SK-N-SH treated with all-trans-retinoic acid at 6 μM for 48 hours (cell line): ENCODE measurements at regions not wholly inside any gene's neighbourhood (a gene's known extent, or its start where the extent isn't known, plus 50 kb on each side); places are given as distances from the start of the nearest gene placed in this dataset.

ENCODE experiments used
- ARNTL ChIP-seq: fragments of 450-650 bp; formaldehyde crosslinking; IDR thresholded peaks from 2 replicates; pipeline ENCODE4 v1.5.0; 2020; ENCODE audit warnings: low read depth, mild to moderate bottlenecking, moderate library complexity, borderline replicate concordance
- CSRNP3 ChIP-seq: fragments of 250-450 bp; sonication (Bioruptor Pico); IDR thresholded peaks from 2 replicates; pipeline ENCODE4 v1.5.1; 2021; ENCODE audit warnings: mild to moderate bottlenecking, moderate library complexity
- ESRRG ChIP-seq: fragments of 250-450 bp; sonication (Bioruptor Pico); IDR thresholded peaks from 2 replicates; pipeline ENCODE4 v1.6.1; 2021; ENCODE audit warnings: mild to moderate bottlenecking
- TOX ChIP-seq: fragments of 250-450 bp; sonication (Bioruptor Pico); IDR thresholded peaks from 2 replicates; pipeline ENCODE4 v1.8.0; 2021; ENCODE audit warnings: mild to moderate bottlenecking, moderate library complexity, borderline replicate concordance
- ZC3H10 ChIP-seq: fragments of 250-450 bp; sonication (Bioruptor Pico); IDR thresholded peaks from 2 replicates; pipeline ENCODE4 v1.5.1; 2021; ENCODE audit warnings: mild to moderate bottlenecking, moderate library complexity
- ZFP30 ChIP-seq: fragments of 450-650 bp; formaldehyde crosslinking; IDR thresholded peaks from 2 replicates; pipeline ENCODE4 v1.5.0; 2022; ENCODE audit warnings: mild to moderate bottlenecking, moderate library complexity
- ZNF70 ChIP-seq: fragments of 450-650 bp; formaldehyde crosslinking; IDR thresholded peaks from 2 replicates; pipeline ENCODE4 v1.5.0; 2020; ENCODE audit warnings: mild to moderate bottlenecking, moderate library complexity
- TF ChIP-seq, protein P1 (sequence below): fragments of 250-450 bp; sonication (Bioruptor Pico); IDR thresholded peaks from 2 replicates; pipeline ENCODE4 v1.8.0; 2020; ENCODE audit warnings: mild to moderate bottlenecking, moderate library complexity, borderline replicate concordance
- TF ChIP-seq, protein P2 (sequence below): fragments of 250-450 bp; sonication (Bioruptor Pico); IDR thresholded peaks from 2 replicates; pipeline ENCODE4 v1.5.0; 2020; ENCODE audit warnings: mild to moderate bottlenecking, moderate library complexity
- TF ChIP-seq, protein P3 (sequence below): fragments of 250-450 bp; sonication (Bioruptor Pico); IDR thresholded peaks from 2 replicates; pipeline ENCODE4 v1.8.0; 2021; ENCODE audit warnings: low read depth, mild to moderate bottlenecking, moderate library complexity, borderline replicate concordance

DNA sequence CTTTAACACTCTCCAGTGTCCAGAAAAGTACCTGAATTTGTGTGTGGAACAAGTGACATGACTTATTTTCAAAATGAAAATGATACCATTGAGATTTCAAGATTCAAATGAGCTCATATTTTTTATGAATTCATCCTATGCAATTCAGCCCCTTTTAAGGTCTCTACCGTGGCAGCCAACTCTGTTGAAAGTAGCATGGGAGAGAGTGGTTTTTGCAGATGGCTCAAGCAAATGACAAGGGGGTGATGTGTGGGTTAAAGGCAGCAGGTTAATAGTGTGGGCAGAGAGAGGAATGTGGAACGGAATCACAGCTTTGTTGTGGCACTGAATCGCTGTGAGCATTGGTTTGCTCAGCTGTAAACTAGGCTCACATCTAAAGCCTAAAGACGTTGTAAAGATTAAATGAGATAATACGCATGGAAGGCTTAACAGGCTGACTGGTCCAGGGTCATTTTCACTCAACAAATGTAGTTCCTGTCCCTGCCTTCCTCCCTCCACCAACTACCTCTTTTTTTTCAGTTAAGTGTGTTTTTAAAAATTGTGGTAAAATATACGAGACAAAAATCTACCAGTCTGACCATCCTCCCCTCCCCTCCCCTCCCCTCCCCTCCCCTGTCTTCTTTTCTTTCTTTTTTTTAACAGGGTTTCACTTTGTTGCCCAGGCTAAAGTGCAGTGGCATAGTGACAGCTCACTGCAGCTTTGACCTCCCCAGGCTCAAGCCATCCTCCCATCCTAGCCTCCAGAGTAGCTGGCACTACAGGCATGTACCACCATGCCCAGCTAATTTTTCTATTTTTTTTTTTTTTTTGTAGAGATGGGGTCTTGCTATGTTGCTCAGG, 114.7 kb upstream of the ZNF217 start:
- TF ChIP-seq, protein P1, sequence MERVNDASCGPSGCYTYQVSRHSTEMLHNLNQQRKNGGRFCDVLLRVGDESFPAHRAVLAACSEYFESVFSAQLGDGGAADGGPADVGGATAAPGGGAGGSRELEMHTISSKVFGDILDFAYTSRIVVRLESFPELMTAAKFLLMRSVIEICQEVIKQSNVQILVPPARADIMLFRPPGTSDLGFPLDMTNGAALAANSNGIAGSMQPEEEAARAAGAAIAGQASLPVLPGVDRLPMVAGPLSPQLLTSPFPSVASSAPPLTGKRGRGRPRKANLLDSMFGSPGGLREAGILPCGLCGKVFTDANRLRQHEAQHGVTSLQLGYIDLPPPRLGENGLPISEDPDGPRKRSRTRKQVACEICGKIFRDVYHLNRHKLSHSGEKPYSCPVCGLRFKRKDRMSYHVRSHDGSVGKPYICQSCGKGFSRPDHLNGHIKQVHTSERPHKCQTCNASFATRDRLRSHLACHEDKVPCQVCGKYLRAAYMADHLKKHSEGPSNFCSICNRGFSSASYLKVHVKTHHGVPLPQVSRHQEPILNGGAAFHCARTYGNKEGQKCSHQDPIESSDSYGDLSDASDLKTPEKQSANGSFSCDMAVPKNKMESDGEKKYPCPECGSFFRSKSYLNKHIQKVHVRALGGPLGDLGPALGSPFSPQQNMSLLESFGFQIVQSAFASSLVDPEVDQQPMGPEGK (CRISPR knock-in tag), result no peak
- TF ChIP-seq ZFP30 (CRISPR knock-in tag), result no peak
- no peak for TF ChIP-seq ESRRG
- TF ChIP-seq, protein P2, sequence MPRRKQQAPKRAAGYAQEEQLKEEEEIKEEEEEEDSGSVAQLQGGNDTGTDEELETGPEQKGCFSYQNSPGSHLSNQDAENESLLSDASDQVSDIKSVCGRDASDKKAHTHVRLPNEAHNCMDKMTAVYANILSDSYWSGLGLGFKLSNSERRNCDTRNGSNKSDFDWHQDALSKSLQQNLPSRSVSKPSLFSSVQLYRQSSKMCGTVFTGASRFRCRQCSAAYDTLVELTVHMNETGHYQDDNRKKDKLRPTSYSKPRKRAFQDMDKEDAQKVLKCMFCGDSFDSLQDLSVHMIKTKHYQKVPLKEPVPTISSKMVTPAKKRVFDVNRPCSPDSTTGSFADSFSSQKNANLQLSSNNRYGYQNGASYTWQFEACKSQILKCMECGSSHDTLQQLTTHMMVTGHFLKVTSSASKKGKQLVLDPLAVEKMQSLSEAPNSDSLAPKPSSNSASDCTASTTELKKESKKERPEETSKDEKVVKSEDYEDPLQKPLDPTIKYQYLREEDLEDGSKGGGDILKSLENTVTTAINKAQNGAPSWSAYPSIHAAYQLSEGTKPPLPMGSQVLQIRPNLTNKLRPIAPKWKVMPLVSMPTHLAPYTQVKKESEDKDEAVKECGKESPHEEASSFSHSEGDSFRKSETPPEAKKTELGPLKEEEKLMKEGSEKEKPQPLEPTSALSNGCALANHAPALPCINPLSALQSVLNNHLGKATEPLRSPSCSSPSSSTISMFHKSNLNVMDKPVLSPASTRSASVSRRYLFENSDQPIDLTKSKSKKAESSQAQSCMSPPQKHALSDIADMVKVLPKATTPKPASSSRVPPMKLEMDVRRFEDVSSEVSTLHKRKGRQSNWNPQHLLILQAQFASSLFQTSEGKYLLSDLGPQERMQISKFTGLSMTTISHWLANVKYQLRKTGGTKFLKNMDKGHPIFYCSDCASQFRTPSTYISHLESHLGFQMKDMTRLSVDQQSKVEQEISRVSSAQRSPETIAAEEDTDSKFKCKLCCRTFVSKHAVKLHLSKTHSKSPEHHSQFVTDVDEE (CRISPR knock-in tag), result no peak
- TF ChIP-seq ARNTL, result no peak
- TF ChIP-seq ZC3H10 (CRISPR knock-in tag), result no peak
- TF ChIP-seq, protein P3, sequence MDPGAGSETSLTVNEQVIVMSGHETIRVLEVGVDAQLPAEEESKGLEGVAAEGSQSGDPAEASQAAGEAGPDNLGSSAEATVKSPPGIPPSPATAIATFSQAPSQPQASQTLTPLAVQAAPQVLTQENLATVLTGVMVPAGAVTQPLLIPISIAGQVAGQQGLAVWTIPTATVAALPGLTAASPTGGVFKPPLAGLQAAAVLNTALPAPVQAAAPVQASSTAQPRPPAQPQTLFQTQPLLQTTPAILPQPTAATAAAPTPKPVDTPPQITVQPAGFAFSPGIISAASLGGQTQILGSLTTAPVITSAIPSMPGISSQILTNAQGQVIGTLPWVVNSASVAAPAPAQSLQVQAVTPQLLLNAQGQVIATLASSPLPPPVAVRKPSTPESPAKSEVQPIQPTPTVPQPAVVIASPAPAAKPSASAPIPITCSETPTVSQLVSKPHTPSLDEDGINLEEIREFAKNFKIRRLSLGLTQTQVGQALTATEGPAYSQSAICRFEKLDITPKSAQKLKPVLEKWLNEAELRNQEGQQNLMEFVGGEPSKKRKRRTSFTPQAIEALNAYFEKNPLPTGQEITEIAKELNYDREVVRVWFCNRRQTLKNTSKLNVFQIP, result no peak
- TF ChIP-seq ZNF70, result no peak
- no peak for TF ChIP-seq TOX (CRISPR knock-in tag)
- no peak for TF ChIP-seq CSRNP3 (CRISPR knock-in tag)
